ENCODE measurements at regions not wholly inside any gene's neighbourhood (a gene's known extent, or its start where the extent isn't known, plus 50 kb on each side); places are given as distances from the start of the nearest gene placed in this dataset.
"Not testable (repeated sequence)": the region's sequence is repeated elsewhere in the genome, so short reads cannot be mapped to it uniquely, and the experiment has no call there.

- DNase-seq: no peak
Measured at GRCh38 chr3:181518222-181518621, 193.5 kb upstream of the SOX2 start.

GRCh38 chr3:181512787-181513186 lies 198.9 kb upstream of the SOX2 start:
- DNase-seq: no peak

GRCh38 chr3:181510500-181510899 lies 201.2 kb upstream of the SOX2 start:
- DNase-seq: no peak

GRCh38 chr3:181497358-181497757 lies 214.4 kb upstream of the SOX2 start:
- DNase-seq: no peak

- DNase-seq: no peak
Measured at GRCh38 chr3:181493423-181493822, 218.3 kb upstream of the SOX2 start.

- no peak for DNase-seq
Measured at GRCh38 chr3:181488536-181488935, 223.2 kb upstream of the SOX2 start.

- no peak for DNase-seq
Measured at GRCh38 chr3:181487236-181487978, 224.3 kb upstream of the SOX2 start.

GRCh38 chr3:181486141-181486885 lies 225.4 kb upstream of the SOX2 start:
- DNase-seq: no peak

- DNase-seq: no peak
Measured at GRCh38 chr3:181484026-181484425, 227.7 kb upstream of the SOX2 start.

- DNase-seq: not testable (repeated sequence)
Measured at GRCh38 chr3:181475146-181475545, 236.6 kb upstream of the SOX2 start.

GRCh38 chr3:181470349-181470748 lies 241.4 kb upstream of the SOX2 start:
- no peak for DNase-seq

- DNase-seq: no peak
Measured at GRCh38 chr3:181464033-181464694, 247.6 kb upstream of the SOX2 start.

- no peak for DNase-seq
Measured at GRCh38 chr3:181461381-181461780, 250.3 kb upstream of the SOX2 start.

- DNase-seq: no peak
Measured at GRCh38 chr3:181459516-181459915, 252.2 kb upstream of the SOX2 start.

GRCh38 chr3:181458857-181459256 lies 252.9 kb upstream of the SOX2 start:
- no peak for DNase-seq

GRCh38 chr3:181457756-181458155 lies 254.0 kb upstream of the SOX2 start:
- no peak for DNase-seq

- no peak for DNase-seq
Measured at GRCh38 chr3:181457190-181457589, 254.5 kb upstream of the SOX2 start.

GRCh38 chr3:181455276-181455675 lies 256.4 kb upstream of the SOX2 start:
- DNase-seq: no peak

- DNase-seq: no peak
Measured at GRCh38 chr3:181454451-181455027, 257.2 kb upstream of the SOX2 start.

GRCh38 chr3:181446741-181447140 lies 265.0 kb upstream of the SOX2 start:
- DNase-seq: no peak

GRCh38 chr3:181442066-181442465 lies 269.7 kb upstream of the SOX2 start:
- no peak for DNase-seq

- DNase-seq: no peak
Measured at GRCh38 chr3:181432992-181433391, 278.7 kb upstream of the SOX2 start.

- DNase-seq: no peak
Measured at GRCh38 chr3:181431748-181432147, 280.0 kb upstream of the SOX2 start.

GRCh38 chr3:181425074-181425473 lies 286.7 kb upstream of the SOX2 start:
- DNase-seq: no peak
